ENCODE measurements at regions not wholly inside any gene's neighbourhood (a gene's known extent, or its start where the extent isn't known, plus 50 kb on each side); places are given as distances from the start of the nearest gene placed in this dataset.

DNA sequence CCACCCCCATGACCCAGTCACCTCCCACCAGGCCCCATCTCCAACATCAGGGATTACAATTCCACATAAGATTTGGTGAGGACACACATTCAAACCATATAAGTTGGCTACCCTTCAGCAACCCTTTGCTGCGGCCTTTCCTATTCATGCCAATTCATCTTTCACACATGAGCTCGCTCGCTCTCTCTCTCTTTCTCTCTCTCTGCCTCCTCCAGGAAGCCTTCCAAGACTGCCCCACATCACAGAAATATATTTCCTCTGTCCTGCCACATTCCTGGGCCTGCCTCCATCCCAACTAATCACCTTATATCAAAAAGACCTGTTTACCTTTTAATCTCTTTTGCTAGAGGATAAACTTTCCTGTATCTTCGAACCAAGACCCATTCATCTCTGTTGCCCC lies 188.9 kb downstream of the TTC32 start:
- intact Hi-C loops (cut with micrococcal nuclease; ENCODE audit: unreplicated experiment) = no loop called here
- no peaks in the 10 kb centered on the region for H3K36me3 ChIP-seq (ENCODE audit: insufficient read depth, low read length, poor library complexity, severe bottlenecking)
- H3K27ac ChIP-seq (ENCODE audit: low read depth, low read length, poor library complexity, severe bottlenecking) = no peak overlapping the region
- H3K27me3 ChIP-seq (replicated peaks; ENCODE audit: insufficient read depth, low read depth, low read length, poor library complexity) = no peaks in the 10 kb centered on the region
- CTCF ChIA-PET = no interaction called here
- H3K4me1 ChIP-seq (ENCODE audit: insufficient read depth, low read length, poor library complexity, severe bottlenecking) = no peaks in the 10 kb centered on the region
- H3K9me3 ChIP-seq (ENCODE audit: low read depth, low read length, poor library complexity, severe bottlenecking) = no peaks in the 10 kb centered on the region
- BruUV-seq (replicated peaks) = no TSS peak
- DNase-seq (ENCODE audit: low spot score) = no peak
- H3K4me3 ChIP-seq (ENCODE audit: low read depth, low read length, poor library complexity, severe bottlenecking) = no peak overlapping the region
- POLR2A ChIA-PET (ENCODE audit: low non-redundant PET) = no interaction called here
- TF ChIP-seq, protein P1, sequence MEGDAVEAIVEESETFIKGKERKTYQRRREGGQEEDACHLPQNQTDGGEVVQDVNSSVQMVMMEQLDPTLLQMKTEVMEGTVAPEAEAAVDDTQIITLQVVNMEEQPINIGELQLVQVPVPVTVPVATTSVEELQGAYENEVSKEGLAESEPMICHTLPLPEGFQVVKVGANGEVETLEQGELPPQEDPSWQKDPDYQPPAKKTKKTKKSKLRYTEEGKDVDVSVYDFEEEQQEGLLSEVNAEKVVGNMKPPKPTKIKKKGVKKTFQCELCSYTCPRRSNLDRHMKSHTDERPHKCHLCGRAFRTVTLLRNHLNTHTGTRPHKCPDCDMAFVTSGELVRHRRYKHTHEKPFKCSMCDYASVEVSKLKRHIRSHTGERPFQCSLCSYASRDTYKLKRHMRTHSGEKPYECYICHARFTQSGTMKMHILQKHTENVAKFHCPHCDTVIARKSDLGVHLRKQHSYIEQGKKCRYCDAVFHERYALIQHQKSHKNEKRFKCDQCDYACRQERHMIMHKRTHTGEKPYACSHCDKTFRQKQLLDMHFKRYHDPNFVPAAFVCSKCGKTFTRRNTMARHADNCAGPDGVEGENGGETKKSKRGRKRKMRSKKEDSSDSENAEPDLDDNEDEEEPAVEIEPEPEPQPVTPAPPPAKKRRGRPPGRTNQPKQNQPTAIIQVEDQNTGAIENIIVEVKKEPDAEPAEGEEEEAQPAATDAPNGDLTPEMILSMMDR (conservative IDR thresholded peaks at IDR 0.05; ENCODE audit: low read depth, low read length) = no peak
- TF ChIP-seq EZH2 (IDR thresholded peaks at IDR 0.05; ENCODE audit: borderline replicate concordance, low read depth, low read length, poor library complexity, severe bottlenecking) = no peak

DNA sequence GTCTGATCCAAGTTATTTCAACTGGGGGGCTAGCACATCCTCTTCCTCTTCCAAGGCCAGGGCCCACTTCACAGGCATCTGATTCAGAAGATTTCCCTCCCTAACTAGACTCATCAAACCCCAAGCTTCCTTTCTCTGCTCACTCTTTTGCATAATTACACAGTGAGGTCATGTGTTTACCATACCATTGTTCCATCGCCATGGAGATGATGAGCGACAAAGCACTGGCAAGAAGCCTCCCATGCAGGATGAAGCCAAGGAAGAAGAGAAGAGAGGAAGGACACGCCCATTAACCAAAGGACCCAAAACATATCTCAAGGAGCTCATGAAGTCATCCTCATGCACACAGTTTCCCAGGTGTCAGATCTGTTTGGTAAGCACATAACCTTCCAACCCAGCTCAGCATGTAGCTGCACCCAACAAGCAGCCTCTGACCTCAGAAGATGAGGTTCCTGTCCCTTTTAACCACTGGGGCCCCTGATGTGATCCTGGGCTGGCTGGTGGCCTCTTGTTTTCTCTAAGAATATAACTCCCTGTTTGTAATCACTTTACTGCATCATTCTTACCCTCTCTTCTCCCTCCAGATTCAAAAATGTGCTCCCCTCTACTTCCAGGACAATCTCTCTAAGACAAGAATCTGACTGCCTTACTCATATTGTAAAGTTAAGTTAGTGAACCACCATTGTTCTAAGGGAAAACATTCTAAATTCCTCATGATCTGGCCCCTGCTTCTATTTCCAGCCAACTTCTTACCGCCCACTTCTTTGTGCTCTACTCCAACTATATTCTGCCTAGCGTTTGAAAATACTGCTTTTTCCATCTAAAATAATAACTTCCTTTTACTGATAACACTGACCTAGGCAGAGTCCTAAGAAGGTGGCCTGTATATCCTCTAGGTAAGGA lies 190.1 kb downstream of the TTC32 start:
- Histone ChIP-seq H3K27me3 (replicated peaks; ENCODE audit: insufficient read depth, low read depth, low read length, poor library complexity) (no peaks in the 10 kb centered on the region), H3K4me1 (ENCODE audit: insufficient read depth, low read length, poor library complexity, severe bottlenecking) (no peaks in the 10 kb centered on the region), H3K36me3 (ENCODE audit: insufficient read depth, low read length, poor library complexity, severe bottlenecking) (no peaks in the 10 kb centered on the region), H3K9me3 (ENCODE audit: low read depth, low read length, poor library complexity, severe bottlenecking) (no peaks in the 10 kb centered on the region), H3K4me3 (ENCODE audit: low read depth, low read length, poor library complexity, severe bottlenecking) (no peak overlapping the region), H3K27ac (ENCODE audit: low read depth, low read length, poor library complexity, severe bottlenecking) (no peak overlapping the region)
- ChIA-PET POLR2A (ENCODE audit: low non-redundant PET) (no interaction called here), CTCF (no interaction called here)
- intact Hi-C loops (cut with micrococcal nuclease; ENCODE audit: unreplicated experiment) = no loop called here
- no TSS peak for BruUV-seq (replicated peaks)
- TF ChIP-seq EZH2 (IDR thresholded peaks at IDR 0.05; ENCODE audit: borderline replicate concordance, low read depth, low read length, poor library complexity, severe bottlenecking) = no peak
- TF ChIP-seq, protein P1 (conservative IDR thresholded peaks at IDR 0.05; ENCODE audit: low read depth, low read length) = no peak
- DNase-seq (ENCODE audit: low spot score) = peak; percentile 61

DNA sequence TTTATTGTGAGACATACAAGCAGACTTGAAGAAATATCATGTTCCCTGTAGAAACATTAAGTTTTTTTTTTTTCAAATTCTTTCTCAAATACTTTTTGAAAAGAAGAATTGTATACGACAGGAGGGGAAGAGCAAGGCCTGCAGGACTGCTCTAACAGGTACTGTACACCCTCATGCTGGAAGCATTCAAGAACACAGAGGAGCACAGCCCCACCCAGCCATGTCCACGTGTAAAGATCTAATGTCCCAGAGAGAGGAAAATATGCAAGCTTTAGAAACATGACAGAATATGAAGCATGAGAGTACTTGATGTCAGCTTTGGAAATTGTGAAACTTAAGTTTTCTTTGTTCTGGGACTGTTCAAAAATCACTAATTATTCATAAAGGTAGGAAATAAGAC lies 191.6 kb downstream of the TTC32 start:
- BruUV-seq (replicated peaks) = no TSS peak
- no peaks in the 10 kb centered on the region for H3K27me3 ChIP-seq (replicated peaks; ENCODE audit: insufficient read depth, low read depth, low read length, poor library complexity)
- CTCF ChIA-PET = no interaction called here
- H3K4me3 ChIP-seq (ENCODE audit: low read depth, low read length, poor library complexity, severe bottlenecking) = no peak overlapping the region
- H3K9me3 ChIP-seq (ENCODE audit: low read depth, low read length, poor library complexity, severe bottlenecking) = no peaks in the 10 kb centered on the region
- no peak overlapping the region for H3K27ac ChIP-seq (ENCODE audit: low read depth, low read length, poor library complexity, severe bottlenecking)
- TF ChIP-seq, protein P1 (conservative IDR thresholded peaks at IDR 0.05; ENCODE audit: low read depth, low read length) = no peak
- no peak for TF ChIP-seq EZH2 (IDR thresholded peaks at IDR 0.05; ENCODE audit: borderline replicate concordance, low read depth, low read length, poor library complexity, severe bottlenecking)
- H3K36me3 ChIP-seq (ENCODE audit: insufficient read depth, low read length, poor library complexity, severe bottlenecking) = no peaks in the 10 kb centered on the region
- POLR2A ChIA-PET (ENCODE audit: low non-redundant PET) = no interaction called here
- peak; percentile 9 for DNase-seq (ENCODE audit: low spot score)
- no peaks in the 10 kb centered on the region for H3K4me1 ChIP-seq (ENCODE audit: insufficient read depth, low read length, poor library complexity, severe bottlenecking)
- intact Hi-C loops (cut with micrococcal nuclease; ENCODE audit: unreplicated experiment) = no loop called here
